Testis (tissue), 2 donors: ENCODE measurements at regions not wholly inside any gene's neighbourhood (a gene's known extent, or its start where the extent isn't known, plus 50 kb on each side); places are given as distances from the start of the nearest gene placed in this dataset.

Experiments used
- DNase-seq: peaks from one replicate; pipeline ENCODE4 v3.0.0-alpha.2; 2019
- H3K27ac ChIP-seq, 2 donors: fragments of 200-600 bp; sonication (generic); one replicate each; pipeline ENCODE4 v1.5.1; 2019
- H3K27me3 ChIP-seq: fragments of 200-600 bp; sonication (generic); one replicate; pipeline ENCODE4 v1.5.1; 2019
- H3K36me3 ChIP-seq: fragments of 200-600 bp; sonication (generic); one replicate; pipeline ENCODE4 v1.5.1; 2017; ENCODE audit warnings: low read depth; ENCODE audit errors: missing control alignments
- H3K4me1 ChIP-seq: fragments of 200-600 bp; sonication (generic); one replicate; pipeline ENCODE4 v1.5.1; 2019
- H3K4me3 ChIP-seq, 2 donors: fragments of 200-600 bp; sonication (generic); one replicate each; pipeline ENCODE4 v1.5.1; 2017 to 2019
- H3K9me3 ChIP-seq: fragments of 200-600 bp; sonication (generic); one replicate; pipeline ENCODE4 v1.5.1; 2017
- CTCF ChIP-seq, 3 experiments: fragments of 450-650 bp in 2 of 3; fragments of 200-600 bp in 1 of 3; sonication (generic) in 1 of 3; IDR thresholded peaks; one replicate each; pipeline ENCODE4 v1.5.1; 2016 to 2019; ENCODE audit warnings: antibody characterized with exemption in 3 of 3, mild to moderate bottlenecking in 2 of 3, moderate library complexity in 1 of 3
- POLR2A ChIP-seq: fragments of 450-650 bp; IDR thresholded peaks from one replicate; pipeline ENCODE4 v1.6.1; 2017; ENCODE audit warnings: antibody characterized with exemption, mild to moderate bottlenecking, moderate library complexity
- WGBS, 2 donors: methylation state at CpG; one replicate each; pipeline ENCODE4 v1.1.5; 2018; 5-methylcytosine and 5-hydroxymethylcytosine counted together
- intact Hi-C: fragments of 100-400 bp; cut with DNase I; formaldehyde crosslinking; loops from one replicate; pipeline ENCODE4 v1.15.1; 2023; ENCODE audit warnings: low total_unique reads

DNA sequence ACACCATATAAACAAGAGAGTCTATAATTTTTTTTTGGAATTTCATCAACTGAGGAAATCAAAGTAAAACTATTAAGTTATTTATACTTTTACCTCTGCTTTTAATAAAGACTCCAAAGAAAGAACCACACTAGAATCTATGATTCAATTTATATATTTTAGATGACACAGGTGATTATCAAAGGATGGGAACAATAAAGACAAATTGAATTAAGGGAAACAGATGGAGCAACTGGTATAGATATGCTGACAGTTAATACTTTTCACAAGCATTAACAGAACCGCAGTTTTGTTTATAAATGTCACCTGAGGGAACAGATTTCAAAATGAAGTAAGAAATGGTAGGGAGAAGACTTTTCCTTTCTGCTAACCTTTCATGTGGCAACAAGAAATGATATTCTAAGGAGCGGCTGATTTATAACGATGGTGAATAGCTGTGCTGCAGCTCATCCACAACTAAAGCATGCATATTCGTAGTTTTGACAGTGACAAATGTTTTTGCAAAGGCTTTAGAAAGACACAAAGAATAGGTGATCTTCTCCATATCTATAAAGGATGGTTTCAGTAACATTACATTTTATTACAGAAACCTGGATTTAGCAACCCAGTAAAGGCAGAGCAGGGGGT is 1502.9 kb upstream of the RAG2 start:
- 78 to 87% methylated on average over 4 of the region's 4 CpGs for WGBS, 2 donors
- TF ChIP-seq CTCF (IDR thresholded peaks at IDR 0.05) (no peak), POLR2A (no peak)
- H3K36me3 ChIP-seq, result no peaks in the 10 kb centered on the region
- H3K27me3 ChIP-seq, result no peaks in the 10 kb centered on the region
- no peak for DNase-seq
- H3K27ac ChIP-seq, result no peak overlapping the region
- no peaks in the 10 kb centered on the region for H3K4me1 ChIP-seq
- intact Hi-C loops, result no loop called here
- H3K9me3 ChIP-seq, result no peaks in the 10 kb centered on the region
- H3K4me3 ChIP-seq, result no peak overlapping the region

DNA sequence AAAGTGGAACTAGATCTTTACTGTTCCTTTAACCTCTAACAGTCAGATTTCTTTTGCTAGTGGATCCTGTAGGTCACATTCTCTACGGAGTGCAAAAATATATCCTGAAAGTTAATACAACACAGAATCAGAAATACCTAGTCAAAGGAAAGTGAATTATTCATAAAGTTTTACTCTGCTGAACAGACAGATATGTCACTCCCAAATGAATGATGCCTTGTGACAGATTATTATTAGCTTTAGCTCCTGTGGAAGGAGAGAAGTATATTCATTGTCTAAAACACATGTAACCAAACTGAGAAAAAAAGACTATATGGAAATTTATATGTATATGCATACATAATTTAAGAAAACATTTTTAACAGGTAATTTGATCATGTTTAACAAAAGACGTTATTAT is 1497.2 kb upstream of the RAG2 start:
- Histone ChIP-seq H3K27ac (no peak overlapping the region), H3K9me3 (no peaks in the 10 kb centered on the region), H3K36me3 (no peaks in the 10 kb centered on the region), H3K4me1 (no peaks in the 10 kb centered on the region), H3K4me3 (no peak overlapping the region), H3K27me3 (no peaks in the 10 kb centered on the region)
- intact Hi-C loops, result no loop called here
- WGBS, 2 donors, result 73 to 78% methylated on average over 2 of the region's 2 CpGs
- DNase-seq, result no peak
- TF ChIP-seq CTCF (IDR thresholded peaks at IDR 0.05), result no peak
- no peak for TF ChIP-seq POLR2A

GRCh38 chr11:38089726-38090125 is 1491.7 kb upstream of the RAG2 start:
- Histone ChIP-seq H3K27me3 (no peaks in the 10 kb centered on the region), H3K27ac (no peak overlapping the region), H3K4me1 (no peaks in the 10 kb centered on the region), H3K4me3 (no peak overlapping the region), H3K36me3 (no peaks in the 10 kb centered on the region), H3K9me3 (no peaks in the 10 kb centered on the region)
- no peak for DNase-seq
- WGBS, 2 donors, result 51 to 59% methylated on average over 6 to 7 of the region's 7 CpGs
- intact Hi-C loops, result no loop called here
- TF ChIP-seq CTCF (IDR thresholded peaks at IDR 0.05), result no peak
- no peak for TF ChIP-seq POLR2A

DNA sequence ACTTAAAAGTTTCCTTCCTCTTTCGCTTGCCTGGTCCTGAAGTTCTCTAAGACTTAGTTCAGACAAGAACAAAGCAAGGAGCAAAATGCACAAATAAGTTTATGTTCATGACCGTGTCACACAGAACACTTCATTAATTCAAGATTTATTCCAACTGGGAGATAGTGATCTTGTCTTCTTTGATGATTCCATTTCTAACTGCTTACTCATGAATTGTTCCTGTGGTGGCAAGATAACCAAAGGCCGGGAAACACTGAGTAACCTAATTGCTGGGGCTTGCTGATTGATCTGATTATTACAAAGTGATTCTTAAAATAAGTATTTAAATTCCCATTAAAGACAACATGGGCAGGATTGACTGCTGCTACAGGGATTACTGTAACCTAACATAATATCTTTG is 1462.9 kb upstream of the RAG2 start:
- H3K9me3 ChIP-seq, result no peaks in the 10 kb centered on the region

More for the DNA sequence above, 1462.9 kb upstream of the RAG2 start:
- no peaks in the 10 kb centered on the region for H3K27me3 ChIP-seq
- H3K4me3 ChIP-seq, result no peak overlapping the region
- no peak for DNase-seq
- intact Hi-C loops, result no loop called here
- no peak for TF ChIP-seq CTCF (IDR thresholded peaks at IDR 0.05)
- TF ChIP-seq POLR2A, result no peak
- H3K27ac ChIP-seq, result no peak overlapping the region
- 83 to 91% methylated on average over 3 of the region's 3 CpGs for WGBS, 2 donors
- H3K4me1 ChIP-seq, result no peaks in the 10 kb centered on the region
- H3K36me3 ChIP-seq, result no peaks in the 10 kb centered on the region
